GM12892 (cell line): ENCODE measurements at regions not wholly inside any gene's neighbourhood (a gene's known extent, or its start where the extent isn't known, plus 50 kb on each side); places are given as distances from the start of the nearest gene placed in this dataset.

Experiments
- DNase-seq: peaks from one replicate; pipeline ENCODE4 v3.0.0; 2011; ENCODE audit not compliant: insufficient read length
- FAIRE-seq: peaks from 2 replicates; lab custom pipeline; 2011; peaks lifted over from hg19 to GRCh38; lab: Jason Lieb, UNC
- POLR2A ChIP-seq: IDR thresholded peaks from 2 replicates; pipeline ENCODE4 v1.6.1; 2011; ENCODE audit warnings: low read depth, low read length, control low read depth
- POLR2AphosphoS5 ChIP-seq: IDR thresholded peaks from 2 replicates; pipeline ENCODE4 v1.6.1; 2011; ENCODE audit warnings: low read depth, low read length, control low read depth
- TAF1 ChIP-seq: IDR thresholded peaks from 2 replicates; pipeline ENCODE4 v1.6.1; 2011; ENCODE audit warnings: low read depth, mild to moderate bottlenecking, control low read depth, low read length, borderline replicate concordance

DNA sequence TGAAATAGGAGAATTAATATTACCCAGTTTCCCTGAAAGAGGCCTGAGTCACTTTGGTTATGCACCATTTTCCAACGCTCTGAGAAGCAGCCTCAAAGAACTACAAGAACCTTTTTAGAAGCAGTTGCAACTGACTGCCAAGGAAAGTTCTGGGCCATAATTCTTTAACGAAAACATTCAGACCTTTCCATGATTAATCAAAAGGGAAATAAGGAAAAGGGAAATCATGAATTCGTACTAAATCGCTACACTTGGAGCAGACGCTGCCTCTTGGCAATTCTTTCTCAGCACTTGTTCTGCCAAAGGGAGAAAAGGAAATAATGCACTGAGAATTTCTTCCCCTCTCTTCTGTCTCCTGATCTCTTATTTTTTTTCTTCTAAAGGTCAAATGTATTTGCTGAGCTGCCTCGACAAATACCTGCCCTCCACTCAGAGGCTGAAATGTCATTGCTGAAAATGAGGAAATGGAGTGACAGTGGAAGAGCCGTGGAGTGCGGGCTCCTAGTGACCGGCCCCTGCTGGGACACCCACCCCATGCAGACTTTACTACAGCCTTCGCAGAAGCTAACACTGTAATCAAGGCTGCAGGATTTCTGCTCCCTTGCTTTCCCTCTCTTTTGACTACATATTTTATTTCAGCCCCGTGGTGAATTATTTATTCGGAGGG, 67.9 kb upstream of the GALNT2 start:
- FAIRE-seq (no peak), DNase-seq (no peak)
- no peak for TF ChIP-seq POLR2AphosphoS5
- TF ChIP-seq TAF1 = no peak
- TF ChIP-seq POLR2A = no peak

DNA sequence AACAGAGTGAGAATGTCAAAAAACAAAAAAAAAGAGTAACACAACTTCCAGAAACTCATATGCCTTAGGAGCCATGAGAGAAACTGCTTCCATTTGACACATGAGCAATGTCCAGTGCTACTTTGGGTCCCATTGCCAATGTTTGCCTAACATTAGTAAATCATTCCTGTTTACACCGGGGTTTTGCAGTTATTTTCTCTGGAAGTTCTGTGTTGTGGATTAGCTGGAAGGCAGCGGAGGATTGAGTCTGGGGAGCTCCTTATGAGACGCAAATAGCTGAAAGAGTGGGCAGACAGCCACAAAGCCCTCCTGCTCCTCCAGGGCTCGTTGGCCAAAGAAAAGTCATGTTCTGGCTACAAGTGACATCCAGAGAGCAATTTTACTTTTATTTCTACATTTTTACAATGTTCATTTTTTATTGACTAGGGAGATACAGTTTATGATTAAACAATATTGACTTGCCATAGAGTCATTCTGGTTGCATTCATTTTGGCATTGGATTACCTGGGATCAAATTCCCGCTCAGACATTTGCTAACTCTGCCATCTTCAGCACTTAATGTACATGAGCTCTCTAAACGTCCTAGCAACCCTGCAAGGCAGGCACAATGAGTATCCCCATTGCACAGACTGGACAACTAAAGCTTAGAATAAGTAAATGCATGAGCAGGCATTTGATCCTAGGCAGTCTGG, 66.4 kb upstream of the GALNT2 start:
- no peak for DNase-seq
- TF ChIP-seq POLR2AphosphoS5 (no peak), POLR2A (no peak), TAF1 (no peak)
- FAIRE-seq = no peak

DNA sequence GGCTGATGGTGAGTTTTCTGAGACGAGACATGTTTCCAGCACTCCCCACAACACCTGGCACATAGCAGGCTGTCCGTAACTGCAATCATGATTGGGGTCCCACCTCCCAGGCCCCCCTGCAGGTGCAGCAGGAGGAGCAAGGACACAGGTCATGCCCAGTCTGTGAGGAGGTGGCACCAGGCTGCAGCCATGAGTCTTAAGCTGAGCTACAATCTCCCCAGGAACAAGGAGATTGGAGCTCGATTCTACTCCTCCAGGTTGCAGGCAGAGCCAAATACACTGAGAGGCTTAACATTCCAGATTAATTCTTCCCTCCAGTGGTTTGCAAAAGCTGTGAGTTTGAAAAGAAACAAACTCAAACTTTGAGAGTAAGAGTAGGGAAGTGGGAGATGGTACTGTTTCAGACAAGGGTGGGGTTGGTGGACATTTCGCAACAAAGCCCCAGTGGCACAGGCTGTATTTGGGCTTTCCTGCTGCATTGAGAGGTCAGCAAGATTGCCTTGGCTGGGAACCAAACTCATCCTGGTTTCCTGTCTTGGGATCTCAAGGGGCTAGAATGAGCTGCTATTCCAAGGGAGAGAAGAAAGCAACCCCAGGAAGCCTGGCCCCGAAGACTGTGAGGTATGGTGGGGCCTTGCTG, 64.8 kb upstream of the GALNT2 start:
- no peak for DNase-seq
- no peak for TF ChIP-seq POLR2A
- no peak for TF ChIP-seq POLR2AphosphoS5
- TF ChIP-seq TAF1 = no peak
- no peak for FAIRE-seq

DNA sequence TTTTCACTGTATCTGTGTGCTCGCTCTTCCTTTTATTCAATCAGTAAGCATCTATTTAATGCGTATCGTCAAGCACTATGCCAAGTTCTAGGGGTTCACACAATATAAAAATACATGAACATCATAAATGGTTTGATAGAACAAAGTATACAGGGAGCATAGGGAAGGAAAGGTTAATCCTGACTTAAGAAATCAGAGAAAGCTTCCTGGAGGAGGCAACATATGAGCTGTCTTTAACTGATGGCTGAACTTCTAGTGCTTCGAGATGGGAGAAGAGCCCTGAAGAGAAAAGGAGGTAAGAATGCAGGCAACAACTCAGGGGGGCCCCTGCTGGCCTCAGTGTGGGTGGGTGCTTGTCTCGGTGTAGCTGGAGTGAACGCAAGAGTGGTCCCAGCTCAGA, 63.6 kb upstream of the GALNT2 start:
- TF ChIP-seq POLR2A (no peak), TAF1 (no peak), POLR2AphosphoS5 (no peak)
- no peak for DNase-seq
- FAIRE-seq = no peak

DNA sequence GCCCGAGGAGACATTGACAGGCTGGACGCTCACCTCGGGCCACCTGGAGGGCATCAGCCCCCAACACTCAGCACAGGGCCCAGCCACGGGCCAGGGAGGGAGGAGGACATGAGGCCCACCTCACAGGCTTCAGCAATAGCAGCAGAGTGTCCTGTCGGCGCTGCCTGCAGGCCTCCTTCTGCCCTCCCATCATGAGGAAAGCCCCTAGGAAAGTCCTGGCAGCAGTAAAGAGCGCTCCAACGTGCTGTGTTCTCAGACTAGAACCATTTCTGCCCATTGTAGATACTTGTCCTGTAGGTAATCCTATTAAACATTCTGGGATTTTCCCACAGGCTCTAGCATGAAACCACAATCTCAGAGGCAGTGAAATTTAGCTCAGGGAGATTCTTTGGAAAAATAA, 62.0 kb upstream of the GALNT2 start:
- no peak for TF ChIP-seq TAF1
- no peak for TF ChIP-seq POLR2AphosphoS5
- FAIRE-seq (no peak), DNase-seq (no peak)

DNA sequence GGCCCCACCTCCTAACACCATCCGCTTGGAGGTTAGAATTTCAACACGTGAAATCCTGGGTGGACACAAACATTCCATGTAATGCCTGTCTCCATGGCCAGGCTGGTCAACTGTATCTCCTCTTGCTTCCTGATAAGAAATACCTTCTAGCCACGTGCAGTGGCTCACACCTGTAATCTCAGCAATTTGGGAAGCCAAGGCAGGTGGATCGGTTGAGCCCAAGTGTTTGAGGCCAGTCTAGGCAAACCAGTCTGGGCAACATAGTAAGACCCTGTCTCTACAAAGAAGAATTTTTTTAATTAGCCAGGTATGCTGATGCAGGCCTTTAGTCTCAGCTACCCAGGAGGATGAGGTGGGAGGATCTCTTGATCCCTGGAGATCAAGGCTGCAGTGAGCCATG, 58.3 kb upstream of the GALNT2 start:
- no peak for DNase-seq
- TF ChIP-seq TAF1 (no peak), POLR2A (no peak), POLR2AphosphoS5 (no peak)
- FAIRE-seq = no peak

DNA sequence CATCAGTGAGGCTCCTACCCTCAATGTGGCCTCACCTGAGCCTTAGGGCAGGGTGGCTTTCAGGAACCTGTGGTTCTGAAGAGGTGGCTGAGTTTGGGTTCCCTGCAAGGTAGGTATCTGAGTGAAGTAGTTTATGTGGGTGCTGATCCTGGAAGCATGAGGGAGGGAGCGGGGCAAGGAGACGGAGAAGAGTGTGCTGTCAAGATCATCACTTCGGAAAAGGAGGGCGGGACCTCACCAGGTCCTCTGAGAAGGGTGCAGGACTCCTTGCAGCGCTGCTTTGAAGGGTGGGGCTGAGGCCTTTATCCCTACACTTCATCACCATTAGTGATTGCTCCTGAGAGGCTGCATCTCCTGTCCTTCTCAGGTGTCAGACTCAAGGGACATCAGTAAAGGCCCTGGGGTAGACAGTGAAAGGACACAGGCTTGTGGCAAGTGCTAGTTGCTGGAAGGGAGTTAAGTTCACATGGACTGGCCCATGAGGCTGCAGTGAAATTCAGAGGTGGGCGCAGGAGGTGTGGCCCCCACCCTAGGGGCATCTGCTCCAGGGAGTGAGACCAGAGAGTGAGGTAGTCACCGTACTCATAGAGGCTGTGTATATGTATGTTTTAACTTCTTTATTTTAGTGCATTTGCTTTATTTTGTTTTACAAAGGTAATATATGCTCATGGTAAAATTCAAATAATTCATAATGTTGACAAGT, 57.3 kb upstream of the GALNT2 start:
- FAIRE-seq (no peak), DNase-seq (no peak)
- TF ChIP-seq POLR2A (no peak), TAF1 (no peak), POLR2AphosphoS5 (no peak)

DNA sequence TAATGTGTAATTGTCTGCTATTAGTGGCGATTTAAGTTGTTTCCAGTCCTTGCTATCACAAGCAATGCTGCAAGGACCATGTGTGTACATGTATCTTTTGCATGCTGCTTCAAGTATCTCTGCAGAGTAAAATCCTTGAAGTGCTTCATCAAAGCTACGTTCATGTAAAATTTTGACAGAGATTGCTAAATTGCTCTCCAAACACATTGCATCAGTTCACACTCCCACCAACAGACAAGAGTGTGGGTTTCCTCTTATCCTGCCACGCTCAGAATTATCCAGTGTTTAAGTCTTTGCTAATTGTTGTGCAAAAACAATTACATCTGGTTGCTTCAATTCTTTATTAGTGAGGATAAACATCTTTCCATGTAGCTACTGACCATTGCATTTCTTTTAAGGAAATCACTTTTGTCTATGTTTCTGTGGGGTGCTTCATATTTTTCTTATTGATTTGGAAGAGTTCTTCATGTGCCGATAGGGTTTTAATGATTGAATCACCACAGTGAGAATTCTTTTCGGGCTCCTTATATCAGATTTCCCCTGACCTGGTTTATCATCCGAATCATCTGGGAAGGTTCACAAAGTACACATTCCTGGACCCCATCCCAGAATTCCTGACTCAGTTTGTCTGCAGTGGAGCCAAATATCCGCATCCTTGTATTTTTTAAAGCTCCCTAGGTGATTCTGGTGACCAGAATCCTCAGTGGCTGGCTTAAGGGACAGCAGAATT, 56.3 kb upstream of the GALNT2 start:
- TF ChIP-seq POLR2AphosphoS5 (no peak), TAF1 (no peak), POLR2A (no peak)
- DNase-seq = no peak
- FAIRE-seq = no peak

DNA sequence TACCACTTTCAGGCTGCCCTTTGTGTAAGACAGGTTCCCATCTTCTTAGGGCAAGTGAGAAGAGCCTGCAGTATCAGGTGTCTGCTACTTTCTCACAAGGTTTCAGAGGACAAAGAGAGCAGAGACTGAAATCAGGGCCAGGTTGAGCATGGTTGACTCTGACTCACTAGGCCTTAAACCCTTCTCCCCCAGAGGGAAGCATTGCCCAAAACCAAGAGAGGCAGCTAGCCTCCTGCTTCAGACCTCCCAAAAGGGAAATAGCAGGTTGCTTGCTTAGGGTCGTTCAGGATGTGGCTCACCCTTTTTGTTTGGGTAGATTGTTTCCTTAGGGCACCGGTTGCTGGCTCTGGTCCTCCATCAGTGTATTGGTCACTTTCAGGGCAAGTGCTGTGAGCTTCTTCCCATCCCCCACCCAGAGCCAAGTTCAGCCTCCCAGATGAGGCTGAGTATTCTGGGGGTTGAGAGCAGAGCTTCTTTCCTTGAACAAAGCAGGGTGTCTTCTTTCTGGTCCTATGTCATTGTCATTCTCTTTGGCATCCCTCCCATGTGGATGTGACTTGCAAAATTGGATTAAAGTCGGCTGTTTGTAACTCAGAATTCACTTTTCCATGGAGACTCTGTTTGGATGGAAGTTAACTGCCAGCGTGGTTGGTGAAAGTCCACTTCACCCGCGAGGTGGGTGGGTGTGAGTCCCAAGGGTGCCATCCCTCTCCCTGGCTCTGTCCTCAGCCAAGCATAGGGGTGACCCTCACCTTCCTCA, 55.5 kb upstream of the GALNT2 start:
- no peak for DNase-seq
- TF ChIP-seq POLR2A (no peak), TAF1 (no peak), POLR2AphosphoS5 (no peak)
- FAIRE-seq = no peak

DNA sequence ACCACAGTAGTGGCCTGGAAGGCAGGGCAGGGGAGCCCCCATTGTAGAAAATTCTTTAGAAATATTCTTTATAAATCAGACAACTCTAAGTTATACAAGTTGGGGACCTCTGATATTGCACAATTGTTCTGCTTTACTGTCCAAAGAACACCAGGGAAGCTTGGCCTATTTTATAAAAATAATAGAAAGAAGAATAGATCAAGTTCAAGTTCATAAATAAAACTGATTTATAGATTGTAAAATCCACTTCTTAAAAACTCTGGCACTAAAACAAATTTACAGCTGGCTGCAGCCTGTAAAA, 55.0 kb upstream of the GALNT2 start:
- FAIRE-seq (no peak), DNase-seq (no peak)
- no peak for TF ChIP-seq POLR2A
- no peak for TF ChIP-seq POLR2AphosphoS5
- TF ChIP-seq TAF1 = no peak
